ENCODE measurements at regions not wholly inside any gene's neighbourhood (a gene's known extent, or its start where the extent isn't known, plus 50 kb on each side); places are given as distances from the start of the nearest gene placed in this dataset.

- Histone ChIP-seq H4K20me1 (ENCODE audit: control insufficient read depth, insufficient read depth, low read depth, low read length) (no peaks in the 10 kb centered on the region), H3K9me3 (ENCODE audit: control insufficient read depth, insufficient read depth, low read length) (no peaks in the 10 kb centered on the region), H3K27me3 (ENCODE audit: control insufficient read depth, low read length) (no peaks in the 10 kb centered on the region), H3K4me3 (ENCODE audit: low read length) (no peak overlapping the region), H3F3A (ENCODE audit: control insufficient read depth, insufficient read depth) (no peaks in the 10 kb centered on the region), H3K27ac (ENCODE audit: low read depth, low read length) (no peak overlapping the region), H3K4me1 (ENCODE audit: control insufficient read depth, low read length) (peaks cover 10% of the 10 kb centered on the region), H3K4me2 (ENCODE audit: low read length) (no peak overlapping the region), H3K9me2 (replicated peaks; ENCODE audit: control insufficient read depth, low read length) (no peaks in the 10 kb centered on the region), H3K79me2 (ENCODE audit: control insufficient read depth, low read length) (no peaks in the 10 kb centered on the region), H3K36me3 (ENCODE audit: control insufficient read depth, low read length) (no peaks in the 10 kb centered on the region)
- TF ChIP-seq CTCF (IDR thresholded peaks at IDR 0.05; ENCODE audit: low read depth, low read length, poor library complexity, severe bottlenecking) (no peak), EZH2phosphoT487 (IDR thresholded peaks at IDR 0.05; ENCODE audit: borderline replicate concordance, low read length) (no peak)
Measured at GRCh38 chr10:8617792-8618191, 563.3 kb downstream of the GATA3 start.

- H3K27me3 ChIP-seq (ENCODE audit: control insufficient read depth, low read length), result no peaks in the 10 kb centered on the region
- H3K27ac ChIP-seq (ENCODE audit: low read depth, low read length), result no peak overlapping the region
- H3K4me1 ChIP-seq (ENCODE audit: control insufficient read depth, low read length), result peaks cover 10% of the 10 kb centered on the region
- H3K4me3 ChIP-seq (ENCODE audit: low read length), result no peak overlapping the region
- H3K4me2 ChIP-seq (ENCODE audit: low read length), result no peak overlapping the region
- H3K9me2 ChIP-seq (replicated peaks; ENCODE audit: control insufficient read depth, low read length), result no peaks in the 10 kb centered on the region
- H4K20me1 ChIP-seq (ENCODE audit: control insufficient read depth, insufficient read depth, low read depth, low read length), result no peaks in the 10 kb centered on the region
- no peaks in the 10 kb centered on the region for H3K36me3 ChIP-seq (ENCODE audit: control insufficient read depth, low read length)
- H3K79me2 ChIP-seq (ENCODE audit: control insufficient read depth, low read length), result no peaks in the 10 kb centered on the region
- H3F3A ChIP-seq (ENCODE audit: control insufficient read depth, insufficient read depth), result no peaks in the 10 kb centered on the region
- H3K9me3 ChIP-seq (ENCODE audit: control insufficient read depth, insufficient read depth, low read length), result no peaks in the 10 kb centered on the region
- TF ChIP-seq EZH2phosphoT487 (IDR thresholded peaks at IDR 0.05; ENCODE audit: borderline replicate concordance, low read length), result no peak
- no peak for TF ChIP-seq CTCF (IDR thresholded peaks at IDR 0.05; ENCODE audit: low read depth, low read length, poor library complexity, severe bottlenecking)
Measured at GRCh38 chr10:8618834-8619233, 564.3 kb downstream of the GATA3 start.

- H3K27ac ChIP-seq (ENCODE audit: low read depth, low read length), result no peak overlapping the region
- no peak overlapping the region for H3K4me3 ChIP-seq (ENCODE audit: low read length)
- H3K27me3 ChIP-seq (ENCODE audit: control insufficient read depth, low read length), result no peaks in the 10 kb centered on the region
- H3K4me2 ChIP-seq (ENCODE audit: low read length), result no peak overlapping the region
- H3K9me2 ChIP-seq (replicated peaks; ENCODE audit: control insufficient read depth, low read length), result no peaks in the 10 kb centered on the region
- H3F3A ChIP-seq (ENCODE audit: control insufficient read depth, insufficient read depth), result no peaks in the 10 kb centered on the region
- no peaks in the 10 kb centered on the region for H3K36me3 ChIP-seq (ENCODE audit: control insufficient read depth, low read length)
- H3K4me1 ChIP-seq (ENCODE audit: control insufficient read depth, low read length), result no peaks in the 10 kb centered on the region
- H3K79me2 ChIP-seq (ENCODE audit: control insufficient read depth, low read length), result no peaks in the 10 kb centered on the region
- H3K9me3 ChIP-seq (ENCODE audit: control insufficient read depth, insufficient read depth, low read length), result no peaks in the 10 kb centered on the region
- no peaks in the 10 kb centered on the region for H4K20me1 ChIP-seq (ENCODE audit: control insufficient read depth, insufficient read depth, low read depth, low read length)
- TF ChIP-seq CTCF (IDR thresholded peaks at IDR 0.05; ENCODE audit: low read depth, low read length, poor library complexity, severe bottlenecking) (no peak), EZH2phosphoT487 (IDR thresholded peaks at IDR 0.05; ENCODE audit: borderline replicate concordance, low read length) (no peak)
Measured at GRCh38 chr10:8628351-8628750, 573.9 kb downstream of the GATA3 start.

GRCh38 chr10:8633909-8634308 is 579.4 kb downstream of the GATA3 start:
- Histone ChIP-seq H3K79me2 (ENCODE audit: control insufficient read depth, low read length) (no peaks in the 10 kb centered on the region), H3K9me3 (ENCODE audit: control insufficient read depth, insufficient read depth, low read length) (no peaks in the 10 kb centered on the region), H3K4me1 (ENCODE audit: control insufficient read depth, low read length) (no peaks in the 10 kb centered on the region), H3F3A (ENCODE audit: control insufficient read depth, insufficient read depth) (no peaks in the 10 kb centered on the region), H3K27ac (ENCODE audit: low read depth, low read length) (no peak overlapping the region), H4K20me1 (ENCODE audit: control insufficient read depth, insufficient read depth, low read depth, low read length) (no peaks in the 10 kb centered on the region), H3K36me3 (ENCODE audit: control insufficient read depth, low read length) (no peaks in the 10 kb centered on the region), H3K4me3 (ENCODE audit: low read length) (no peak overlapping the region), H3K4me2 (ENCODE audit: low read length) (no peak overlapping the region), H3K9me2 (replicated peaks; ENCODE audit: control insufficient read depth, low read length) (no peaks in the 10 kb centered on the region), H3K27me3 (ENCODE audit: control insufficient read depth, low read length) (no peaks in the 10 kb centered on the region)
- no peak for TF ChIP-seq EZH2phosphoT487 (IDR thresholded peaks at IDR 0.05; ENCODE audit: borderline replicate concordance, low read length)
- TF ChIP-seq CTCF (IDR thresholded peaks at IDR 0.05; ENCODE audit: low read depth, low read length, poor library complexity, severe bottlenecking), result no peak

Measured in DOHH2 (cell line).